ENCODE measurements at regions not wholly inside any gene's neighbourhood (a gene's known extent, or its start where the extent isn't known, plus 50 kb on each side); places are given as distances from the start of the nearest gene placed in this dataset.

- TF ChIP-seq, protein P1, sequence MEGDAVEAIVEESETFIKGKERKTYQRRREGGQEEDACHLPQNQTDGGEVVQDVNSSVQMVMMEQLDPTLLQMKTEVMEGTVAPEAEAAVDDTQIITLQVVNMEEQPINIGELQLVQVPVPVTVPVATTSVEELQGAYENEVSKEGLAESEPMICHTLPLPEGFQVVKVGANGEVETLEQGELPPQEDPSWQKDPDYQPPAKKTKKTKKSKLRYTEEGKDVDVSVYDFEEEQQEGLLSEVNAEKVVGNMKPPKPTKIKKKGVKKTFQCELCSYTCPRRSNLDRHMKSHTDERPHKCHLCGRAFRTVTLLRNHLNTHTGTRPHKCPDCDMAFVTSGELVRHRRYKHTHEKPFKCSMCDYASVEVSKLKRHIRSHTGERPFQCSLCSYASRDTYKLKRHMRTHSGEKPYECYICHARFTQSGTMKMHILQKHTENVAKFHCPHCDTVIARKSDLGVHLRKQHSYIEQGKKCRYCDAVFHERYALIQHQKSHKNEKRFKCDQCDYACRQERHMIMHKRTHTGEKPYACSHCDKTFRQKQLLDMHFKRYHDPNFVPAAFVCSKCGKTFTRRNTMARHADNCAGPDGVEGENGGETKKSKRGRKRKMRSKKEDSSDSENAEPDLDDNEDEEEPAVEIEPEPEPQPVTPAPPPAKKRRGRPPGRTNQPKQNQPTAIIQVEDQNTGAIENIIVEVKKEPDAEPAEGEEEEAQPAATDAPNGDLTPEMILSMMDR (IDR thresholded peaks at IDR 0.05) = no peak
- no peak overlapping the region for H3K27ac ChIP-seq
- intact Hi-C loops (cut with DNase I) = no loop called here
- H3K4me1 ChIP-seq = no peaks in the 10 kb centered on the region
- H3K9me3 ChIP-seq = no peaks in the 10 kb centered on the region
- no peak for DNase-seq
- ATAC-seq = no peak
- H3K27me3 ChIP-seq = no peaks in the 10 kb centered on the region
- H3K4me3 ChIP-seq = no peak overlapping the region
- no peaks in the 10 kb centered on the region for H3K36me3 ChIP-seq
These were observed 487.7 kb upstream of the BTBD3 start for GRCh38 chr20:11429889-11430519.

DNA sequence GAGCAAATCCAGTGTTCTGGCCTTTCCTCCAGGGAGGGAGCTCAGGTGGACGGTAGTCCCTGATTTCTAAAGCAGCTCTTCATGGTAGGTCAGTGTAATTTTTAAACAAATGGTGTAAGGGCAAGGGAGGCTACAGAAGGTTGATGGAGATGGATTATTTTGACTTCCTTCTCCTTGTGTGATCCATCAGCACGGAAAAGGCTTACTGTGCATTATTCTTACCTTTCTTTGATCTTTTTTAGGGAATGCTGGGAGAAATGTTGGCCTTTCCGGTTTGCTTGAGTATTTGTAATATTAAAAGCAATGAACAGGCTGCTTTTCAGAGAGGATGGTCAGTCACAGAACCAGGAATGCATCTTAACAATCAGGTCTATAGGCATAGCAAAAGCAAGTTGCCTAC is 487.0 kb upstream of the BTBD3 start:
- Histone ChIP-seq H3K9me3 (peaks cover 0 to 4% of the 10 kb centered on the region in 2 donors), H3K27ac (no peak overlapping the region), H3K4me3 (no peak overlapping the region), H3K27me3 (no peaks in the 10 kb centered on the region), H3K36me3 (no peaks in the 10 kb centered on the region), H3K4me1 (no peaks in the 10 kb centered on the region)
- intact Hi-C loops (cut with DNase I) = no loop called here
- DNase-seq (no peak), ATAC-seq (no peak)
- TF ChIP-seq, protein P1 (IDR thresholded peaks at IDR 0.05) = no peak

DNA sequence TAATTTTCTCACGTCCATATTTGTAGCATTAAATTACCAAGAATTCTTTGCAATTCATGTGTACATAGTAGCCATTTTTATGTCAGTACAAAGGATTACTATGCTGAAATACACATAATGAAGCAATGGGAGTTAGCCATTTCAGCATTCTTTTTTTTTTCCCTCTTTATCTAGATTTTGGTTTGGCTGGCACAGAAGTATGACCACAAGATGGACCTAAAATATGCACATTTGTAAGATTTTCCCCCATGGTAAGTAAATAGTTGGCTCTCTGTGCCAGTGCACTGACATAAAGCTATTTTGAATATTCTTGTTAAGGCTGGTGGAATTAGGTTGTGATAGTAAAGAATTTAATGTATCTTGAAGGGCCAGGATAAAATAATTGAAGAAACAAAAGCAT is 486.1 kb upstream of the BTBD3 start:
- no peak for ATAC-seq
- intact Hi-C loops (cut with DNase I) = no loop called here

DNA sequence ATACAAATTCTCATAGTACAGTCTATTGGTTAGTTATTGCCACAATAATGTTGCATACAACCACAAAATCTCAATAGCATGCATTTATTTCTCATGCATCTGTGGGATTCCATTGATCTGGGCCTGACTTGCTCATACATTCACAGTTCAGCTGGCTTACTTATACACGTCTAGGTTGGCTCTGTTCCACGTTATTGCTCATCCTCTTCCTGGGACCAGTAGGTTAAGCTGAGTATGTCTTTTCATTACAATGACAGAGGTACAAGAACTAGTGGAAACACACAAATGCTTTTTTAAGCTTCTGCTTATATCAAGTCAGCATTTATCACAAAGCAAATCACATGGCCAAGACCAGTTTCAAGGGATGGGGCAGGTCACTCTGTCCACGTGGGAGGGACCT is 485.3 kb upstream of the BTBD3 start:
- no peak for ATAC-seq
- TF ChIP-seq, protein P1 (IDR thresholded peaks at IDR 0.05) = no peak
- Histone ChIP-seq H3K4me1 (no peaks in the 10 kb centered on the region), H3K36me3 (no peaks in the 10 kb centered on the region), H3K4me3 (no peak overlapping the region), H3K27me3 (no peaks in the 10 kb centered on the region), H3K27ac (no peak overlapping the region), H3K9me3 (peaks cover 0 to 14% of the 10 kb centered on the region in 2 donors)
- DNase-seq = no peak
- intact Hi-C loops (cut with DNase I) = no loop called here

More for the DNA sequence above, 486.1 kb upstream of the BTBD3 start:
- TF ChIP-seq, protein P1 (IDR thresholded peaks at IDR 0.05) = no peak
- Histone ChIP-seq H3K4me1 (no peaks in the 10 kb centered on the region), H3K4me3 (no peak overlapping the region), H3K9me3 (peaks cover 0 to 9% of the 10 kb centered on the region in 2 donors), H3K36me3 (no peaks in the 10 kb centered on the region), H3K27me3 (no peaks in the 10 kb centered on the region), H3K27ac (no peak overlapping the region)
- no peak for DNase-seq

GRCh38 chr20:11436113-11436905 is 481.4 kb upstream of the BTBD3 start:
- Histone ChIP-seq H3K4me3 (no peak overlapping the region), H3K9me3 (peaks cover 0 to 14% of the 10 kb centered on the region in 2 donors), H3K4me1 (no peaks in the 10 kb centered on the region), H3K27ac (no peak overlapping the region), H3K27me3 (no peaks in the 10 kb centered on the region), H3K36me3 (no peaks in the 10 kb centered on the region)
- ATAC-seq = no peak
- no peak for DNase-seq
- intact Hi-C loops (cut with DNase I) = no loop called here
- TF ChIP-seq, protein P1 (IDR thresholded peaks at IDR 0.05) = no peak
